NCI-H524 treated with DMSO at 0.1 percent for 48 hours (cell line): ENCODE measurements at regions not wholly inside any gene's neighbourhood (a gene's known extent, or its start where the extent isn't known, plus 50 kb on each side); places are given as distances from the start of the nearest gene placed in this dataset.
A peak's percentile ranks its signal among the peaks of the same experiment; 100 is the strongest.

Experiments
- DNase-seq: peaks from one replicate; lab custom pipeline; 2025; lab: John Stamatoyannopoulos, UW

DNA sequence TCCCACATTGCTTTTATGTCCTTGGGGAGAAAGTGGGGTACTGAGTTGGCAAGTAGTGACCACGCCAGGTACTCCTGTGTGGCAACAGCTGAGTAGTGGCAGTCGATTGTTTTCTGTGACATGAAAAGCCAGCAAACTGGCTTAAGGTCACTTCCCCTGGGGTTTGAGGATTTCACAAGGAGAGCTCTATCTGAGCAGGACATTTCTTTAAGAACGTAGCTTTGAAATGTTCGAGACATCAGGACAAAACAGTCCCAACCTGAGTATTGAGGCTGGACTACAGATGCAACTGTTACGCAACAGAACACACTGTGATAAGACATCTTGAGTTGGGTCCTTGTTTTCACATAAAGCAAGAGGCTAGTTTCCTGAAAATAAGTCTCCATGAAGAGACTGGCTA is 146.7 kb upstream of the KLF14 start:
- no peak for DNase-seq

DNA sequence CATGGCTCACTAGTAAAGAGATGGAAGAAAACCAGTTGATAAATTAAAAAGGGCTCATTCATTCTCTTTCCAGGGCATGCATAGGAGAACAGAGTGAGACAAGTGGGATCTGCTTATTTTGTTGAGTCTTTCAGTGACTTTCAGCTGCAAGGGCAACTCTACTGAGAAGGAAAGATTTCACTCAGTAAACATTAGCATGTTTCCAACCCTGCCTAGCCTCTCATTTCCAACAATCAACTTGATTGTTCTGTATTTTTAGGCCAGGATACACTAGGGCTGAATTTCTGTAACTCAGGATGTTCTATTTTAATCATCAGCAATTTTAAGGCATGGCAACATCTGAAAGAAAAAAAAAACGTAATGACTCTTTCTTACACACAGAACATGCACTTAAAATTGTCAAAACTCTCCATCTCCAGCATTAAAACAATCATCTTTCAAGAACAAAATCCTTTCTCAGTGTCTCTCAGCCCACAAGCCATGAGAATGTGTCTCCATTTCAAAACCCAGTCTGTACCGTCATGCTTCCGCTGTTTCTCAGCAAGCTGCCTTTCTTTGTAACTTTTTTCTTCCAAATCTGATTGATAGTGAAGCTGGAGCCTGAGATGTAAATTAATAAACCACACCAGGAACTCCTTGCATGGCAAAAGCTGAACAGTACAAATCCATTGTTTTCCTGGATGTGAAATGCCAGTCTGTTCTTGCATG is 147.2 kb upstream of the KLF14 start:
- DNase-seq, result no peak

DNA sequence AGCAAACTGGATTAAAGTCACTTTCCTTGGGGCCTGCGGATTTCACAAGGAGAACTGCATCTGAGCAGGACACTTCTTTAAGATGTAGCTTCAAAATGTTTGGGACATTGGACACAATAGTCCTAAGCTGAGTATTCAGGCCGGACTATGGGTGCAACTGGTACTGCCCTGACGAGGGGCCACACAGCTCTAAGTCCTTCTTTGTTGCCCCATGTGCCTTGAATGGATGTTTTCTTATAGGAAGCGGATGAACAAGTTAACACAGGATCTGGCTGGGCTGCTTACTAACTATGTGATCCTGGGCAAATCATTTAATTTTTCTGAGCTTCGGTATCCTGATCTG is 147.8 kb upstream of the KLF14 start:
- no peak for DNase-seq

DNA sequence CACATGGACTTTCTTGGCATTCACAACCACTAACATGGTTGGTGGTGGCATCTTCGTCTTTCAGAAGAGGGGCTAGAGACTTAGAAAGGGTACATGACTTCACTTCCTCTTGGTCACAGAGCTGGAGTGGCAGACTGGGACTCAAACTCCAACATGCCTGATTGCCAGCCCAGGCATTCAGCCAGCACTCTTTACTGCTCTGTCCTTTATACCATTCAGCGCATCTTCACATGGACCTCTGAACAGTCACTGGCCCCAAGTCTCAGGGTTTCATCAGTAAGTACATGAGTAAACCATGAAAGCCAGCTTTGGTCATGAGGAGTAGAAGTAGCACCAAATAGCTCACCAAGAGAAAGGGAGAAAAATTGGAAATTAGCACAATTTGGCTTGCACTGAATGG is 148.4 kb upstream of the KLF14 start:
- DNase-seq, result no peak

DNA sequence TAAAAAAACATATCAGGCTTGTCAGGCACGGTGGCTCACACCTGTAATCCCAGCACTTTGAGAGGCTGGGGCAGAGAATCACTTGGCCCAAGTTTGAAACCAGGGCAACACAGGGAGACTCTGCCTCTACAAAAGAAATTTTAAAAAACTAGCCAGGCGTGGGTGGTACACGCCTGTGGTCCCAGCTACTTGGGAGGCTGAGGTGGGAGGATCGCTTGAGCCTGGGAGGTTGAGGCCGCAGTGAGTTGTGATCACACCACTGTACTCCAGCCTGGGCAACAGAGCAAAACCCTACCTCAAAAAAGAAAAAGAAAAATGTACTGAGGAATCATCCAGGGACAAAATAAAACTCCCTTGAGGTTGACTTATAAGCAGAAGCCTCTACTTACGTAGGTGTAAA is 149.9 kb upstream of the KLF14 start:
- DNase-seq, result no peak

DNA sequence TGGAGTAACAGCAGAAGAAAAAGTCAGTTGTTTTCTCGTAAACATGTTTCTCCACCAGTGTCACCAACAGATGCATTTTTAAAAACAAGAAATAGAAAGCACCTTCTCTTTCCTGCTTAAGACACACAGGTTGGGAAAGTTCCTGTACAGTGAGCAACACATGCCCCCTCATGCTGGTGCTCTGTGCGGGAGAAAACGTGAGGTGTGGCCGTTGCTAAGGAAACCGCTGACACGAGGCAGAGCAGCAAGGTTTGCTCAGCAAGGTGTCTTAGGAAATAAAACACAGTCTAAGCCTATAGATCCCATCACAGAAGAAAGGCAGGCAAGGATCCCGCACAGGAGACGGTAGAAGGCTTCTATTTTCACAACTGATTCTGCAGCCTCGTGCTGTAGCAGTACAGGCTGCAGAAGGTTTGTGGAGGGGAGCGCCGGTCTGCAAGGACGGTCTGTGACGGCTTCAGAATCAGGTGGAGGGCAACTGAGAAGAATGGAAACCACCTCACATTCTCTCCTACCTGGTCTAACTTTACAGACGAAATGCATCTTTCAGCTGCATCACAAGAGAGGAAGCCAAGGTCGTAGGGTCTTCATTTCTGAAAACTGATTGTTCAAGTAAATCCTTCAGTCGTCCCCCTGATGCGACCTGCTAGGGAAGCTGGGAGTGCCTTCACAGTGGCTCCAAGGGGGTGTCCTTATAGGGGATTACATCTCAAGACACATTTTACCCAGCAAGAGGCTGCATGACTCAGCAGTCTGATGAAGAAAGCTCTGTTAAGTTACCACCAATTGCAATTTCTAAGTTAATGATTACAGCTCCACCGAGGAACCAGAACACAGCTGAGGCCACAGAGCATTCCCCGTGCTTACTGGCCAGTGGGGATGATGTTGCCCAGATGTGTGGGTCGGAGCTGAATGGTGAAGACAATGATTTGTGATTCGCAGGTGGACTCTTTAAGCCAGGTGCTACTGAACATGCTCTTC is 150.7 kb upstream of the KLF14 start:
- DNase-seq, result peak; percentile 45

DNA sequence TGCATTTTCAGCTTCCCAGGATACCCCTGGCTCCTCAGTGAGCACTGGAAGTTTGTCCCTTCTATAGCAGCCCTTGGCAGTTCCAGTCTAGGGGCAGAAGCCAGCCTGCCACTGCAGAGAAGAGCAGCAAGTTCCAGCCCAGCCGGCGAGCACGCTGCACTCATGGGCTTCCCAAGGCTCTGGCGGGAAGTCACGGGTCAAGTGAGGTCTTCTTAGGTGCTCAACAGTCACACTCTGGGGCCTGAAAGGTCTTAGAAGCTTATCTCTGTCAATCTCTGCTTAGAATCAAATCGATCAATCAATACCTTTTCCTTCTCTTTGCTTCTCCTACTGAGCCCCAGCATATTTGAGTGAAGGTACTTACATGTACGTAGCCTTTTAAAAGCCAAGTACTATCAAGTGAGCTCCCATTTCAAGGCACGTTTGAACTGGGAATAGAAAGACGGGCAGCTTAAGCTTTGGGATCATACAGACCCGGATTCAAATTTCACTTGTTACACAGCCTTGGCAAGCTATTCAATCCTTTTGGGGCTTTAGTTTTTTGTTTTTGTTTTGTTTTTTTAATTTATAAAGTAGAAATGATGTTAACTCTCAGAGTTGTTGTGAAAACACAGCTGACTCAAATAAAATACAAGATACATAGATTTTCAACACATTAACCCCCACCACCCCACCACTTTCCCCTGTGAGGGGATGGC is 152.6 kb upstream of the KLF14 start:
- DNase-seq, result no peak

DNA sequence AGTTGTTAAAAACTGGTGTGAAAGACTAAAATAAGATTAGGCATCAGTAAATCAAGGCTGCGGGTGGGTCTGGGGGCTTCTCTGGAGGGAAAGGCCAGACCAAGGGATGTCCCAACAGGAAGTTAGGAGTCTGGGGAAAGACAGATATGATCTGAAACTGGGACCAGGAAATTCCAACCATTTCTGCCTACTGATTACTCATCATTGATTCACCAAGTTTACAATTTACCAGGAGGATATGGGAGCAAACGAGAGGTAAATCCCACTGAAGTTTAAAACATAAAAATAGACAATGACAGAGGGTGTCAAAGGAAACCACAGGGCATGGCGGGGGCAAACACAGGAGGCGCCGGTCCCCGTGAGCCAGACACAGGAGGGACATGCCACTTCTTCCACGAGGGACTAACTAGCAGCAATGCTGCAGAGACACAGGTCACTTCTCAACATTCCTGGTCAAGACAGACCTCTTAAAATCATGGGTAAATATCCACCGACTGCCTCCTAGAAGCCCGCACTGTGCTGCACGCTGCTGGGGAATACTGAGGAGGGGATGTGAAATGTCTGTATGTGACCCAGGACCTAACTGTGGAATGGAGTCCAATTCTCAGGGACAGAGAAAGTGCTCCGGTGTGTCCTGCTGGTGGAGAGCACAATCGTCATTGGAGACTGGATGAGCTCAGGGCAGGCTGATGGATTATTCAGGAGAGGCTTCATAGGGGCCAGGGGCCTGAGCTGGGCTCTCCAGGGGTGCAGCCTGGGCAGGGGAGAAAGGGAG is 153.4 kb upstream of the KLF14 start:
- DNase-seq, result no peak

DNA sequence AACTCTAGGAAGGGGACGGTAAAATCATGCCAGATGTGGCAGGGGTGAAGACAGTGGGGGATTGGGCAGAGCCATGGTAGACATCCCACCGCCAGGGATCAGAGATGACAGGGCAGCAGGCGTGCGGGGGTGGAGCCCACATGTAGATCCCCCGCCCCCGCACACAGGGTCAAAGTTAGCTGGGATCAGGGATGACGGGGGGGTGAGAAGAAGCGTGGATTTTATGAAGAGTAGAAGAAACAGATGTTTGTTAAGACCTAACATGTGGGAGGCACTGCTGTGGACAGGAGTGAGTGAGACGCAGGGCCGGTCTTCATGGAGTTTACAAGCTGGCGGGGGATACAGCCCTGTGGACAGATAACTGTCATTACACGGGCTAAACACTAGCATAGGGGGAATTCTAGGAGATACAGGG is 154.0 kb upstream of the KLF14 start:
- DNase-seq, result no peak

DNA sequence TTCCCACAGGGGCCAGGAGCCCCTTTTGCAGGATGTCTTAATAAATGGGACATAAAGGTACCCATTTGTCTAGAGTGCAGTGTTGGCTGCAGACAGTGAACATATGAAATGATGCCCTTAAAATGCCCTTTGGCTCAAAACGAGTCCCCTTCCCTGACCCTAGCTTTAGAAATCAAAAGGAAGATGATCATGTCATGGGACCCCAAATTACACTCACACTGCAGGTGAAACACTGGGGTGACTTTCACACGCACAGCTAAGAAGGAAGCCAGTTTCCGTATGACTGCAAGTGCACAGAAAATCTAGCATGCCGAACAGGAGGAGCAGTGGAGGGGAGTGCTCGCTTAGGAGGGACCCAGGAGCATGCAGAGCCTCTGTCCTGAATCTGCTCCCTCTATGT is 154.5 kb upstream of the KLF14 start:
- no peak for DNase-seq

DNA sequence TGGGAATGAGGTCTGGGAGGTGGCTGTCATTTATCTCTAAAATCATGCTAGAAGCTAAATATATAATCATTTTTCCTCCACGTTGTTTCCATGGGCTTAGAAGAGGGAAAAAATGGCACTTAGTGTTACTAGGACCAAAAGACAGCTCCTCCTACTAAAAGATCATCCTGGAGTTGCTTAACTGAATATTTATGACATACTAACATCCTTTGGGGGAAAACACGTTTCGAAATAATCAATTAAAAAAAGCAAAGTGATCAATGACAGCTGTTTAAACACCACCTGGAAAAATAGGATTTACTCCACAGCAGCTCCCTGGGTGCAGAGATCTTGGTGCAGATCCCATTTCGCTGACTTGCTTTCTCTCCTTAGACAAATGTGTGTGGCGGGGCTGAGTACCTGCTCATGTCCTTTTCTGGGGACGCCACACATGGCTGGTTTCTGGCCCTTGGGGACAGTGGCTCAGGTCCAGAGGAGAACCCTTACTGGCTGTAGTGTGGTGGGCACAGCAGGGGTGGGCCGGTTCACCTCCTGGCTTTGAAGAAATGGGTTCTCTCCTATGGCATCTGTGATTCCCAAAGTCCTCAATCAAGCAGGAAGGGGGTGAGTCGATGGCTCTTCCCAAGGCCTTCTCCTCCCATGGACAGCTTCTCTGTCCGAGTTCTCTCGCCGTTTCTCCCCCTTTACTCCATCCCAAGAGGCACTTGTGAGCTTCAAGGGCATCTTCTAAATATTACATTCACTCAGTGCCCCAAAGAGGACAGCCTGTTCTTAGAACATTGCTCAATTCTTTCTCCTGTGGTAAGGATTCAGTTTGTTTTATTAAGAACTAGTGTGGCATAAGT is 156.4 kb upstream of the KLF14 start:
- DNase-seq, result no peak

DNA sequence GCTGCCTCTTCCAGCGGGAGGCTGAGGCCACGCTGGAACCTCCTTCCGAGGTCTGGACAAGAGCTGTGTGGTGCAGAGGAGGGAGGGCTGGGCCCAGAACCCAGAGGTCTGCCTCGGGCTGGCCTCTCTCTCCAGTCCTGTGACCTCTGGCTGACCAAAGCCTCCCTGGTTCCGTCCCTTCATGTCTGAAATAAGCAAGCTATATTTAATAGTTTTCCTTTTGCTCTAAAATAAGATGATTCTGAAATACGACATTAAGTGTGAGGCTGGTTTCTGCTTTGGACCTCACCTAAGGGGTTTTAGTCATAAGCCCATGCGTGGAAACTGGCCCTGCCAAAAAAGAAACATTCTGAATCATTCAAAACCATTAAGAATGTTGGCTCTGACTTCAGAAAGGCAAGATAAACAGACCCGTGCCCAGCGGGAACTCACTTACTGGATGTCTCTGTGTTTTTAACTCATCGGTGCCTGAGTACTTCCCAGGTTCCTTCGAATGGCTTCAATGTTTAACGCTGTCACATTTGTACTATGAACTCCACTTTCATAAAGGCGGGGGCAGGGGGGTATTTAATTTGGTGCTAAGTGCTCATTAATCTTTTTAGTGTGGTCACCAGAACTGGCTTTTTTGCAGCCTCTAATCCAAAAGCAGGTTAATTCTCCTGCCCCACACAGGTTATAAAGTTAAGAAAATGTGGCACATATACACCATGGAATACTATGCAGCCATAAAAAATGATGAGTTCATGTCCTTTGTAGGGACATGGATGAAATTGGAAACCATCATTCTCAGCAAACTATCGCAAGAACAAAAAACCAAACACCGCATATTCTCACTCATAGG is 157.5 kb upstream of the KLF14 start:
- DNase-seq, result no peak

DNA sequence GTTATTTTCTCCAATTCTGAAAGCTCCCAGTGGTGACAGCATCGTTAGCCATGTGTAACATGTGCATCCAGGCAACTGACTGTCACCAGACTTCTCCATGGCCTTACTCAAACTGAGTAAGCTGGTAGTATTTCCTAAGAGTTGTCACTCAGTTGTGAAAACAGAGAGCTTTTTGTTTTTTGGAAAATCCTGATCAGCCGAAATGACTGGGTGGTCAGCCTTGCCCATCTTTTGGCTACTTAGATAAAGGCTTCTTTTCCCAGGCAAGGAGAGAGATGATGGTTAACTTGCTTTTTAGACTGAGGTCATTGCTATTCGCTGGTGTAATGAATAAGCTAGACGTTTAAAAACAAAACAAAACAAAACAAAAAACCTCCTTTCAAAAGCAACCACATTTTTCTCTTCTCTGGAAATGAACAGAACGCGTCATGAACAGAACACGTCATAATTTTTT is 159.5 kb upstream of the KLF14 start:
- DNase-seq, result no peak

DNA sequence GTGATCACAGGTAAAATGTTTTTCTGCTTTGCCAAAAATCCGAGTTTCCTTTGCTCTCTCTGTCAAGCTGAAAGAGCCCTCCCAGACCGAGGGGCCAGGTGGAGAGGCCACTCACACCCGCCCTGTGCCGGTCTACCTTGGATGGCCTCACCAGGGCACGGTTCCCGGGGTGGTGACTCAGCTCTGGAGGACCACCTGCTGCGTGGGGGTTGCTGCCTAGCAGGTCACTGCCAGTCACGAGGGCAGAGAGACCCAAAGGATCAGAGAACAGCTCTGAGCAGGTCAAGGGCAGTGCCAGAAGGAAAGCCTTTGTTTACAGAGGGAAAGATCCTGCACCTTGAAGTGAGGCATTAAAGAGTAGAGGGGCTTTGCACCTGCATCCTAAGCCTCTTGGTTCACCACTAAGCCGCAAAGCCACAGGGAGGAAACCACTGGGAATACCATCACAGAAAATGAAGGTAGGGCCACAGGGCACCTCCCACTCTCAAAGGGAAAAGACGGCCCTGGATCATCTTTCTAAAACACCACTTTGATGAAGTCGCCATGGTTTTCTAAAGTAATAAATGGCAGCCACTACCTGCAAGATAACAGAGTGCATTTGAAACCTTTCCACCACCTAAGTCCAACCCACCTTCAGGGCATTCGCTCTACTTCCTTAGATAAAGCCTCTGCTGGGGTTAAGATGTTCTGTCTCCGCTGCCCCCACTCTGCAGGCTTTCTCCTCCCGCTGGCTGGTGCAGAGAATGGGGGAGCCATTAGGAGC is 160.3 kb upstream of the KLF14 start:
- no peak for DNase-seq

DNA sequence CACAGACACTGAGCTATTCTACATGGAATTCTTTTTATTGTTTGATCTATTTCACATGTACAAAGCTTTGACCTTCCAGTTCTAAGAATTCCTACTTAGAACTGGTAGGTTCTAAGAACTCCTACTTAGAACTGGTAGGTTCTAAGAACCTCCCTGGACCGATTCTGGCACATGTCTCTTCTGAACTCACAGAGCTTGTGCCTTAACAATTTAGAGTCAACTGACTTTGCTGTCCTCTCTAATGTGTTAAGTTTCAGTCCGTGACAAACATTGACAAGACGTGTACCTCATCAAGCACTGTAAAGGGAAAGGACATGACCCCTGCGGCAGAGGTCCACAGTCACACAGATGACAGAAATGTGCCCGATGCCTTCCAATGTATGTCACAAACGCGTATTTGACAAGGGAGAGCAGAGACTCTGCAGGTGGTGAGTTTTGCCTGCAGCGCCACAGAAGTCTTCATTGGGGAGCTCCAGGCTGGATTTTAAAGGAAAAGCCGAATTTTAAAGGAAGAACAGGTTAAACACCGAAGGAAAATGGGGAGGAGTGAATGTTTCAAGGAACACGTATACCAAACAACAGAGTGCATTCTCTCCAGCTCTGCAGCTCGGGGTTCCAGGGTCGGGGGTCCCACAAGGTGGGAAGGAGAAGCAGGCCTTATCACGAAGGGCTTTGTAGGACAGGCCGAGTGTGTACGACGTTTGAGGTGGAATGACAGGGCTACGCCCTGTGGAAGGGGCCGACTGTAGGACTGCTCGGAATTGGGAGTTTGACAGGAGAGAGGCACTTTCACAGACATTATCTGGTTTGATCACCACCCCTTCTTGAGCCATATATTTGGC is 161.1 kb upstream of the KLF14 start:
- no peak for DNase-seq

DNA sequence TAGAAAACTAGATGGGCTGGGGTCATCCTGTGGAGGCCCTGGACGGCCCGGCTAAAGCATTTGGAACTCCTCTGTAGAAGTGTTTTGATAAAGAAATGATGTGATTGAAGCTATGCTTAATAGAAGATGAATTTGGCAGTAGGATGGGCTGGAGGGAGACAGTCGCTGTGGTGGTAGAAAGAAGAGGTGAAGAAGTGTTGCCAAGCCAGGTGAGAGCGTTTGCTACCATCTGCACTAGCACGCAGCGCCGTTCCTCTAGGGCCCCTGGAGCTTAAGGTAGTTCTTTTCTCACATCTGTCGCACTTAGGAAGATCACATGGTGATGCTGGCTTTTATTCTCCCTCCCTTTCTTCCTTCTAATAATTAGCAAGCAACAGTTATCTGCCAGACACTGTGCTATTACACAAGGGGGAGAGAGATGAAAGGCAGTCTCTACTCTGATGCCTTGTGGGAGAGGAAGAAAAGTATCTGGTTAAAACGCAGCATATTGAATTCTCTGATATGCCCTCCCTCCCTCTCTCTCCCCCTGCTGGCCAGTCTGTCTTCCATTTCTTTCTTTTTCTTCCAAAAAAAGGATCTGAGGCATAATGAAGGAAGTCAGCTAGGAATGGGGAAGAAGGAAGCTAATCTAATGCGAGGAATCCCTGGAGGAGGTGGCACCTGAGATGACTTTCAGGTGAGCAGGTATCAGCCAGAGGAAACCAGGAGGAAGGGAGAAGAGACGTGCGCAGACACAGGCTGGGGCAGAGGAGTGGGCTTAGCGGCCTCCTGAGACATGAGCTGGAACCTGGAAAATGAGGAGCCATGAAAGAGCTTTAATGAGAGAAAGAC is 162.3 kb upstream of the KLF14 start:
- DNase-seq, result no peak

DNA sequence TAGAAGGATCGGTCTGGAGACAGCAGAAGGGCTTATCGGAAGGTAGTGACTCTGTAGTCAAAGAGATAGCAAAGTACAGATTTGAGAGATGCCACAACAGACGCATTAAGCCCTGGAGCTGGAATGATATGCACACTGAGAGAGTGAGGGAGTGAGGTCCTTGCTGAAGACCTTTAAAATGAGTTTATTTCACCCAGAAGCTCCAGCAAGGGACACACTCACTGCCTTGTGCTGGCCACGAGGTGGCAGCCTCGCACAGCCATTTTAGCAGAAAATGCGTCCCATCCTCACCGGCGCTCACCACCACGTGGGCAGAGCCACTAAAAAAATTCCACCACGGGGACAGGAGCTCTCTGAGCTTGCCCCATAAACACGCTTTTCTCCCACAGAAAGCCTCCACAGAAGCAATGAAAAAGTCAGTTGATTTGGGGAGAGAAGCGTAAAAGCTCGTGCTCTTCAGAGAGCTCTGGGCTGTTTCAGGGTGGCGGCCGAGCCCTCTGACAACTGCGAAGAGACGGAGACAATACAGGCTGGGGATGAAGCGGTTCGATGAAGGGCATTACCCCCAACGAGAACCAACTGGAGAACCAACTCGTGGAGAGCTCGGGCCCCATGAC is 163.0 kb upstream of the KLF14 start:
- DNase-seq, result no peak
